HepG2 (cell line): ENCODE measurements at regions not wholly inside any gene's neighbourhood (a gene's known extent, or its start where the extent isn't known, plus 50 kb on each side); places are given as distances from the start of the nearest gene placed in this dataset.

Experiments used
- FOXK1 ChIP-seq: sonication (generic); formaldehyde crosslinking; IDR thresholded peaks from 2 replicates; pipeline ENCODE4 v1.4.0; 2020; ENCODE audit warnings: low read depth, missing genetic modification reagents, borderline replicate concordance
- TCF7 ChIP-seq: sonication (generic); IDR thresholded peaks from 2 replicates; pipeline ENCODE4 v1.6.1; 2016; ENCODE audit warnings: antibody characterized with exemption, low read depth
- ZNF441 ChIP-seq: sonication (generic); formaldehyde crosslinking; IDR thresholded peaks from 2 replicates; pipeline ENCODE4 v1.7.0; 2021; ENCODE audit warnings: missing genetic modification reagents, borderline replicate concordance
- TF ChIP-seq, protein P1 (sequence below): sonication (generic); formaldehyde crosslinking; IDR thresholded peaks from 2 replicates; pipeline ENCODE4 v1.5.0; 2020; ENCODE audit warnings: mild to moderate bottlenecking, missing genetic modification reagents, moderate library complexity
- TF ChIP-seq, protein P2 (sequence below): sonication (generic); formaldehyde crosslinking; conservative IDR thresholded peaks from 2 replicates; pipeline ENCODE4 v1.4.0; 2020; ENCODE audit warnings: missing genetic modification reagents

DNA sequence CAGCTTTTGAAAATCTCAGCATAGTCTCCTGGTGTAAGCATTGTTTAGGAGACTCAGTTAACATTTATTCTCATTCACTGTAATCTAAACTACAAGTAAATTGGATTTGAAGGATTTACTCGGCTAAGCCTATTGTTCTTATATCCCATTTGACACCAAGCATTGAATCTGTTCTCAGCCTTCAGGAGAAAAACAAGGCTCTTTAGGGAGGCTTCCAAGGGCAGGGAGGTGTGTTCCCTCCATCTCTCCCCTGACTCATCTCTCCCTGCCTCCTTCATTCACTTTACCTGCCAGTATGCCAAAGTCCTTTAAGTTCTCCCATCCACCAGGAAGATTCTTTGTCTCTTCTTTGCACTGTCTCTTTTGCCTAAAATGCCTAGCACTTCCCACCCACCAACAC is 347.8 kb downstream of the MFSD1 start:
- TF ChIP-seq, protein P1, sequence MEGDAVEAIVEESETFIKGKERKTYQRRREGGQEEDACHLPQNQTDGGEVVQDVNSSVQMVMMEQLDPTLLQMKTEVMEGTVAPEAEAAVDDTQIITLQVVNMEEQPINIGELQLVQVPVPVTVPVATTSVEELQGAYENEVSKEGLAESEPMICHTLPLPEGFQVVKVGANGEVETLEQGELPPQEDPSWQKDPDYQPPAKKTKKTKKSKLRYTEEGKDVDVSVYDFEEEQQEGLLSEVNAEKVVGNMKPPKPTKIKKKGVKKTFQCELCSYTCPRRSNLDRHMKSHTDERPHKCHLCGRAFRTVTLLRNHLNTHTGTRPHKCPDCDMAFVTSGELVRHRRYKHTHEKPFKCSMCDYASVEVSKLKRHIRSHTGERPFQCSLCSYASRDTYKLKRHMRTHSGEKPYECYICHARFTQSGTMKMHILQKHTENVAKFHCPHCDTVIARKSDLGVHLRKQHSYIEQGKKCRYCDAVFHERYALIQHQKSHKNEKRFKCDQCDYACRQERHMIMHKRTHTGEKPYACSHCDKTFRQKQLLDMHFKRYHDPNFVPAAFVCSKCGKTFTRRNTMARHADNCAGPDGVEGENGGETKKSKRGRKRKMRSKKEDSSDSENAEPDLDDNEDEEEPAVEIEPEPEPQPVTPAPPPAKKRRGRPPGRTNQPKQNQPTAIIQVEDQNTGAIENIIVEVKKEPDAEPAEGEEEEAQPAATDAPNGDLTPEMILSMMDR (CRISPR knock-in tag), result no peak
- TF ChIP-seq, protein P2, sequence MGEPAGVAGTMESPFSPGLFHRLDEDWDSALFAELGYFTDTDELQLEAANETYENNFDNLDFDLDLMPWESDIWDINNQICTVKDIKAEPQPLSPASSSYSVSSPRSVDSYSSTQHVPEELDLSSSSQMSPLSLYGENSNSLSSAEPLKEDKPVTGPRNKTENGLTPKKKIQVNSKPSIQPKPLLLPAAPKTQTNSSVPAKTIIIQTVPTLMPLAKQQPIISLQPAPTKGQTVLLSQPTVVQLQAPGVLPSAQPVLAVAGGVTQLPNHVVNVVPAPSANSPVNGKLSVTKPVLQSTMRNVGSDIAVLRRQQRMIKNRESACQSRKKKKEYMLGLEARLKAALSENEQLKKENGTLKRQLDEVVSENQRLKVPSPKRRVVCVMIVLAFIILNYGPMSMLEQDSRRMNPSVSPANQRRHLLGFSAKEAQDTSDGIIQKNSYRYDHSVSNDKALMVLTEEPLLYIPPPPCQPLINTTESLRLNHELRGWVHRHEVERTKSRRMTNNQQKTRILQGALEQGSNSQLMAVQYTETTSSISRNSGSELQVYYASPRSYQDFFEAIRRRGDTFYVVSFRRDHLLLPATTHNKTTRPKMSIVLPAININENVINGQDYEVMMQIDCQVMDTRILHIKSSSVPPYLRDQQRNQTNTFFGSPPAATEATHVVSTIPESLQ (CRISPR knock-in tag), result no peak
- no peak for TF ChIP-seq ZNF441 (CRISPR knock-in tag)
- TF ChIP-seq TCF7, result no peak
- TF ChIP-seq FOXK1 (CRISPR knock-in tag), result no peak
